ENCODE measurements at regions not wholly inside any gene's neighbourhood (a gene's known extent, or its start where the extent isn't known, plus 50 kb on each side); places are given as distances from the start of the nearest gene placed in this dataset.
"Not testable (repeated sequence)": the region's sequence is repeated elsewhere in the genome, so short reads cannot be mapped to it uniquely, and the experiment has no call there.

DNA sequence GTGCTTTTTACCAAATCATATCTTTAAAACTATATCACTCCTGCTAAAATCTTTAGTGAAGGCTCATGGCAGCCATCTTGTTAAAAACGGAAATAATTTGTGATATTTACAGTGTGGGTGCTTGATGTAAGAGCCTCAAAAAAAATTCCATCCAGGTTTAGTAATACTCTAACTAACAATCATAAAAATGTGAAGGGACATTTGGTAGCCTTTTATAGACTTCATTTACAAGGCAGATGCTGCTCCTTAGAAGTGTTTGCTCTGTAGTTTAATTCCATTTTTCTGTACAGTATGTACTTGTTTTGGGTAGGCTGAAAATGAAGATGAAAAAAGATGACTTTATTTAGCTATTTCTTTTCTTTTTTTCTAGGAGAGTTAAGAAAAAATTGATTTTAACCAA lies 525.0 kb downstream of the ZEB2 start:
- Histone ChIP-seq H3K4me3 (ENCODE audit: low read length) (no peak overlapping the region), H3K9ac (ENCODE audit: low read depth, low read length) (no peak overlapping the region), H3K27me3 (ENCODE audit: control insufficient read depth, insufficient read depth, low read length) (no peaks in the 10 kb centered on the region)

GRCh38 chr2:143991596-143991995 lies 528.3 kb downstream of the ZEB2 start:
- not testable (repeated sequence) for H3K9ac ChIP-seq (ENCODE audit: low read depth, low read length); H3K4me1 ChIP-seq (ENCODE audit: control insufficient read depth, insufficient read depth, low read length); H3K36me3 ChIP-seq (ENCODE audit: insufficient read depth, low read length); H3K27me3 ChIP-seq (ENCODE audit: control insufficient read depth, insufficient read depth, low read length); H3K9me3 ChIP-seq (replicated peaks; ENCODE audit: low read length); H3K4me3 ChIP-seq (ENCODE audit: low read length); H3K4me2 ChIP-seq (ENCODE audit: low read length)

More for the DNA sequence above, 525.0 kb downstream of the ZEB2 start:
- Histone ChIP-seq H3K4me2 (ENCODE audit: low read length) (no peak overlapping the region), H3K36me3 (ENCODE audit: insufficient read depth, low read length) (no peaks in the 10 kb centered on the region), H3K4me1 (ENCODE audit: control insufficient read depth, insufficient read depth, low read length) (no peaks in the 10 kb centered on the region), H3K9me3 (replicated peaks; ENCODE audit: low read length) (no peaks in the 10 kb centered on the region)

DNA sequence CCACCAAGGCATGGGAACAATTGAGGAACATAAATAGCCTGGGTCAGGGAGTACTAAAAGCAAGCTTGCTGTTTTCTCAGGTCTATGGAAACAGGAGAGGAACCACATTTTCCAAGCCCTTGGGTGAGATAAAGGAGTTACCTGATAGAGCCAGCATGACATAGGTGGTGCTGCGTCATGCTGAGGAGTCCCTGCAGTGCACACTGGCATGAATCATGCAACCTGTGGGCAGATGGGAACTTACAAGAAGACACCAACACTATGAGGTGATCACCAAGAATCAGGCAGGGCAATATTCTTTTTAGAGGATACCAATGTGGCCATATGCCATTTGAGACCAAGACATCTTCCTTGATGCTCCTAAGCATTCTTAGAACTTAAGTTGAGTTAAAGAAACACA lies 531.8 kb downstream of the ZEB2 start:
- Histone ChIP-seq H3K9me3 (replicated peaks; ENCODE audit: low read length) (no peaks in the 10 kb centered on the region), H3K4me1 (ENCODE audit: control insufficient read depth, insufficient read depth, low read length) (no peaks in the 10 kb centered on the region), H3K4me3 (ENCODE audit: low read length) (no peak overlapping the region), H3K4me2 (ENCODE audit: low read length) (no peak overlapping the region), H3K27me3 (ENCODE audit: control insufficient read depth, insufficient read depth, low read length) (no peaks in the 10 kb centered on the region), H3K36me3 (ENCODE audit: insufficient read depth, low read length) (no peaks in the 10 kb centered on the region), H3K9ac (ENCODE audit: low read depth, low read length) (no peak overlapping the region)

DNA sequence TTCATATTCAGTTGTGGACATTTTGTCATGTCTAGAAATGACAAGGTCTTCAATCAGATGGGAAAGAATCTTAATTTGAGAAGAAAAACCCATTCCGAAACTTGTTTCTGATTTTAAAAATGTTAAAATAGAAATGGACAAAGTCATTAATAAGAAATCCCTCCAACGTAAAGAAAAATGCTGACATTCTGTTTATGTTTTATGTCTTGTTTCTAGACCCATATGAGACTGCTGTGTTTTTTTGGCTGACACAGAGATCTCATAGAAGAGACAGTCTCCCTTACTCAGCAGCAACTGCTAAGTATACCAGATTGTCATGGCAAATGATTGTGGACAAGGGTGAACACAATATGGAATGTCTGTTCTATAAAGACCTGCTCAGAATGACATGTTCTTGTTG lies 538.5 kb downstream of the ZEB2 start:
- Histone ChIP-seq H3K4me1 (ENCODE audit: control insufficient read depth, insufficient read depth, low read length) (no peaks in the 10 kb centered on the region), H3K36me3 (ENCODE audit: insufficient read depth, low read length) (no peaks in the 10 kb centered on the region), H3K9me3 (replicated peaks; ENCODE audit: low read length) (no peaks in the 10 kb centered on the region), H3K4me3 (ENCODE audit: low read length) (no peak overlapping the region), H3K9ac (ENCODE audit: low read depth, low read length) (no peak overlapping the region), H3K27me3 (ENCODE audit: control insufficient read depth, insufficient read depth, low read length) (no peaks in the 10 kb centered on the region), H3K4me2 (ENCODE audit: low read length) (no peak overlapping the region)

DNA sequence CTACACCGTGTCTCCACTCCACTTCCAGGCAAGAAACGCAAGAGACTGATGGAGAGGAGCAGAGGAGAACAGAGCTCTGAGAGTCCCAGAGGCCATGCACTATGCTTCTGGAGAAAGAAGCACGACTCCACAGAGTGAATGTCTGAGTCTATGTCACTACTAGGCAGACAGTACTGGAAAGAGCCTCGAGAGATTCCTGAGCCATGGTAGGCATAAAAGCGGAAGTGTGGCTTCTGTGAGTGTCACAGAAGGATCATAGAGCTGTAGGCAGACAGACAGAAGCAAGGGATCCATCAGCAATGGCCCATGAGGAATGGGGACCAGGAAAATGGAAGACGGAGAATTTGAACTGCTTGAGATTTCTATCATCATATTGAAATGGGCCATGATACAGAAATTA lies 542.6 kb downstream of the ZEB2 start:
- no peaks in the 10 kb centered on the region for H3K9me3 ChIP-seq (replicated peaks; ENCODE audit: low read length)
- no peak overlapping the region for H3K9ac ChIP-seq (ENCODE audit: low read depth, low read length)
- H3K4me3 ChIP-seq (ENCODE audit: low read length) = no peak overlapping the region
- no peaks in the 10 kb centered on the region for H3K27me3 ChIP-seq (ENCODE audit: control insufficient read depth, insufficient read depth, low read length)
- H3K4me1 ChIP-seq (ENCODE audit: control insufficient read depth, insufficient read depth, low read length) = peaks cover 2% of the 10 kb centered on the region
- no peaks in the 10 kb centered on the region for H3K36me3 ChIP-seq (ENCODE audit: insufficient read depth, low read length)
- no peak overlapping the region for H3K4me2 ChIP-seq (ENCODE audit: low read length)

DNA sequence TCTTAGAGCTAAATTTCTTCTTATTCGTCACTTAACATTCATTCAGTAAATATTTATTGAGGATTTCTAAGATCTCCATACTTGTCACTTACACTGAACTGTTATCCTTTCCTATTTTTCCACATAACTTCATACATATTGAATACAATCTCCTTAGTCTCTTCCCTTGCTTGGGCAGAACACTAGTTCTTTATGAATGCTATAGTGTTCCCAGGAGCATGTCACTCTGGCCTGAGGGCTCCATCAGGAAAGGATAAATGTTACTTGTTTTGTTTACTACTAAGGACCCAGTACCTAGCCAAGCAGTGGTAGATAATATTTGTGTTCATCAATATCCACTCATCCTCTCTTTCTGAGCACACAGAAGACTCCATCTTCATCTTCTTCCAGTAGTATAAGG lies 544.7 kb downstream of the ZEB2 start:
- Histone ChIP-seq H3K4me1 (ENCODE audit: control insufficient read depth, insufficient read depth, low read length) (peaks cover 2% of the 10 kb centered on the region), H3K9ac (ENCODE audit: low read depth, low read length) (no peak overlapping the region), H3K27me3 (ENCODE audit: control insufficient read depth, insufficient read depth, low read length) (no peaks in the 10 kb centered on the region), H3K4me3 (ENCODE audit: low read length) (no peak overlapping the region), H3K36me3 (ENCODE audit: insufficient read depth, low read length) (no peaks in the 10 kb centered on the region), H3K4me2 (ENCODE audit: low read length) (no peak overlapping the region), H3K9me3 (replicated peaks; ENCODE audit: low read length) (no peaks in the 10 kb centered on the region)

DNA sequence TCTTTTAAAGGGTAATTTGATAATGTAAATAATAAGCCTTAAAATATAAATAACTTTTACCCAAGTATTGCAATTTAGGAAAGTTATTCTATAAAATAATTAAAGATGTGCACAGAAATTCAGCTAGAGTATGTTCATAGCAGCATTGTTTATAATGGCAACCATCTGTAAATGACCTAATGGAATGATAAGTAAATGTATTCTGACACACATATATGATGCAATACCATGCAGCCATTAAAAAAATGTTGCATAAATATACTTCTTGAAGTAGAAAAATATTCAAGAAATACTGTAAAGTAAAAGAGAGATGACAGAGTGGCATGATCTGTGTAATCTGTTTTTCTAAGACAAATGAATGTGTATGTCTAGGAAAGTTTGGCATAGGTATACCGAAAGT lies 545.7 kb downstream of the ZEB2 start:
- Histone ChIP-seq H3K36me3 (ENCODE audit: insufficient read depth, low read length) (no peaks in the 10 kb centered on the region), H3K4me2 (ENCODE audit: low read length) (no peak overlapping the region), H3K4me1 (ENCODE audit: control insufficient read depth, insufficient read depth, low read length) (peaks cover 2% of the 10 kb centered on the region), H3K27me3 (ENCODE audit: control insufficient read depth, insufficient read depth, low read length) (no peaks in the 10 kb centered on the region), H3K4me3 (ENCODE audit: low read length) (no peak overlapping the region), H3K9ac (ENCODE audit: low read depth, low read length) (no peak overlapping the region), H3K9me3 (replicated peaks; ENCODE audit: low read length) (no peaks in the 10 kb centered on the region)

DNA sequence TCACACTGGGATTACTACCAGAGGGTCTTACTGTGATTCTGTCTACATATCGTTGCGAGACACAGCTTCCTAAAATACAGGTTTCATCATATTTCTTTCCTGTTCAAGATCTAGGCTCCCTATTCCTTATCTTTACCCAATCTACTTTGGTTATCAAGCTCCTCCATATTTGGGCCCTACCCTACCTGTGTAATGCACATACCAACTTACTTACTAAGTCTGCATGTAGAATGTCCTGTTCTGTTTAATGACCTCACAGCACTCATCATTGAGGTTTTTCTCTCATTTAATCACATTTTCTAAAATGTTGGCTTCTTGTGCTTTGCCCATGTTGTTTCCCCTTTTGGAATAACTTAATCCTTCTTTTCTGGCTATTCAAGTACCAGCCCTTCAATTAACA lies 551.1 kb downstream of the ZEB2 start:
- Histone ChIP-seq H3K36me3 (ENCODE audit: insufficient read depth, low read length) (no peaks in the 10 kb centered on the region), H3K4me3 (ENCODE audit: low read length) (no peak overlapping the region), H3K9me3 (replicated peaks; ENCODE audit: low read length) (no peaks in the 10 kb centered on the region), H3K9ac (ENCODE audit: low read depth, low read length) (no peak overlapping the region), H3K4me1 (ENCODE audit: control insufficient read depth, insufficient read depth, low read length) (no peaks in the 10 kb centered on the region), H3K4me2 (ENCODE audit: low read length) (no peak overlapping the region), H3K27me3 (ENCODE audit: control insufficient read depth, insufficient read depth, low read length) (no peaks in the 10 kb centered on the region)

DNA sequence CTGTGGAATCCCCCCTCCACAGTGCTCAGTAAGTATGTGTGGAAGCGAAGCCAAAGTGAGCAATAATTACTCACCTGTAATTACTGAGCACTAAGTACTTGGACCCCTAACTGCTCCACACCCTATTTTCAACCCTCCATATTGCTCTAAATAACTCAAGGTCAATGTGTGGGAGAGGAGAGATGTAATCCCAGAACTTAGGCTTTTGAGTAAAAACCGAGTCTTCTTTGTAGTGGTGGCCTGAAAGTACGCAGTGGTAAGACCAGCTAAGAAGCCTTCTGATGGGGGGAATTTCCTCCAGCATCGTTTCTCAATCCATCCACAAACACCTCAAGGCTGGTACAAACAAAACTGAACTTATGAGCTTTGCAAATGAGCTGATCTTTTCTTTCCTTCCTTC lies 551.6 kb downstream of the ZEB2 start:
- Histone ChIP-seq H3K4me2 (ENCODE audit: low read length) (no peak overlapping the region), H3K4me3 (ENCODE audit: low read length) (no peak overlapping the region)

DNA sequence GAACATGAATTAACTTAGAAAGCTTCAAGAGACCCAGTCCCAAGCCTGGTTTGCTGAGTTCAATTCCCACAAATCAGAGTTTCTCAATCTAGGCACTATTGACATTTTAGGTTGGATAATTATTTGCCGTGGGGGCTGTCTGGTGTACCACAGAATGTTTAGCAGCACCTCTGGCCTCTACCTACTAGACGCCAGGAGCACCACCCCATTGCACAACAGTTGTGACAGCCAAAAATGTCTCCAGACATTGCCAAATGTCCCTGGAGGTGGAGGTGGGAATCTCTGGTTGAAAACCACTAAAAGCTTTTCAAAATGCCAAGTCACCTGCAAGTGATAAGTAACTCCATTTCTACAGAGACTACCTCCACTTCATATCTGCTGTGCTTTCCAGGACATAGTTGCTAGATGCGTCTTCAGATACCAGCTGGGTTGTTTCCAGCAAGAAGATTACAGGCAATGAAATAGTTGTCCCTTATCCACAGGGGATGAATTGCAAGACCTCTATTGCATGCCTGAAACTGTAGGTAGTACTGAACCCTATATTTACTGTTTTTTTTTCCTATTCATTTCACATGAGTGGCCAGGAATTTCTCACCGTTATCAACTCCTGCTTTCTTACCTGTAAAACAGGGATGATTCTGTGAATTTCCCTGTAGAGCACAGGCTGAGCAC lies 554.3 kb downstream of the ZEB2 start:
- Histone ChIP-seq H3K4me2 (ENCODE audit: low read length) (no peak overlapping the region), H3K9ac (ENCODE audit: low read depth, low read length) (no peak overlapping the region), H3K4me1 (ENCODE audit: control insufficient read depth, insufficient read depth, low read length) (no peaks in the 10 kb centered on the region), H3K9me3 (replicated peaks; ENCODE audit: low read length) (no peaks in the 10 kb centered on the region), H3K4me3 (ENCODE audit: low read length) (no peak overlapping the region), H3K36me3 (ENCODE audit: insufficient read depth, low read length) (no peaks in the 10 kb centered on the region), H3K27me3 (ENCODE audit: control insufficient read depth, insufficient read depth, low read length) (no peaks in the 10 kb centered on the region)

More for the DNA sequence above, 551.6 kb downstream of the ZEB2 start:
- no peaks in the 10 kb centered on the region for H3K36me3 ChIP-seq (ENCODE audit: insufficient read depth, low read length)
- H3K27me3 ChIP-seq (ENCODE audit: control insufficient read depth, insufficient read depth, low read length) = no peaks in the 10 kb centered on the region
- no peak overlapping the region for H3K9ac ChIP-seq (ENCODE audit: low read depth, low read length)
- H3K9me3 ChIP-seq (replicated peaks; ENCODE audit: low read length) = no peaks in the 10 kb centered on the region
- H3K4me1 ChIP-seq (ENCODE audit: control insufficient read depth, insufficient read depth, low read length) = no peaks in the 10 kb centered on the region

DNA sequence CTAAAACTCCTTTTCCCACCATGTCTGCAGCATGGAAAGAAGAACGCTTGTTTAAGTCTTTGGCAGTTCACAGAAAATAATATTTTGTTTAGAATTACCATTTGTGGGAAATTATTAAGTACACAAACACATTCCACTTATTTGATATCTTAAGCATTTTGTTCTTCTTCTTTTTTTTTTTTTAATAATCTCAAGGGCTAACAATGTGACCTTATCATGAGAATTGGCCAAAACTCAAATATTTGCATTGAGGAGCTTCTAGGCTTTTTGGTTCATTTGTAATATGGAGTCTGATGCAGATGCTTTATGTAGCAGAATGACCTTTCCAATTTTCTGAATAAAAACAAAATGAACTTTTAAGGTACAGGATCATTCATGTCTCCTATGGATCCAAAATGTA lies 555.0 kb downstream of the ZEB2 start:
- Histone ChIP-seq H3K4me1 (ENCODE audit: control insufficient read depth, insufficient read depth, low read length) (peaks cover 6% of the 10 kb centered on the region), H3K27me3 (ENCODE audit: control insufficient read depth, insufficient read depth, low read length) (no peaks in the 10 kb centered on the region), H3K4me2 (ENCODE audit: low read length) (no peak overlapping the region), H3K9ac (ENCODE audit: low read depth, low read length) (no peak overlapping the region), H3K36me3 (ENCODE audit: insufficient read depth, low read length) (no peaks in the 10 kb centered on the region), H3K4me3 (ENCODE audit: low read length) (no peak overlapping the region), H3K9me3 (replicated peaks; ENCODE audit: low read length) (no peaks in the 10 kb centered on the region)

GRCh38 chr2:143960177-143960576 lies 559.7 kb downstream of the ZEB2 start:
- H3K9ac ChIP-seq (ENCODE audit: low read depth, low read length) = no peak overlapping the region
- H3K4me2 ChIP-seq (ENCODE audit: low read length) = no peak overlapping the region
- H3K4me3 ChIP-seq (ENCODE audit: low read length) = no peak overlapping the region
- peaks cover 26% of the 10 kb centered on the region for H3K4me1 ChIP-seq (ENCODE audit: control insufficient read depth, insufficient read depth, low read length)
- H3K27me3 ChIP-seq (ENCODE audit: control insufficient read depth, insufficient read depth, low read length) = no peaks in the 10 kb centered on the region
- H3K9me3 ChIP-seq (replicated peaks; ENCODE audit: low read length) = no peaks in the 10 kb centered on the region
- H3K36me3 ChIP-seq (ENCODE audit: insufficient read depth, low read length) = no peaks in the 10 kb centered on the region

All from skeletal muscle satellite cell (primary cell).